H9 (cell line): ENCODE measurements at regions not wholly inside any gene's neighbourhood (a gene's known extent, or its start where the extent isn't known, plus 50 kb on each side); places are given as distances from the start of the nearest gene placed in this dataset.

Experiments used
- DNase-seq: peaks from one replicate; pipeline ENCODE4 v3.0.0-alpha.2; 2017
- H2AFZ ChIP-seq: one replicate; pipeline ENCODE4 v1.6.1; 2013; ENCODE audit warnings: mild to moderate bottlenecking, low read length, control low read depth, moderate library complexity
- H2AK5ac ChIP-seq: 2 replicates; pipeline ENCODE4 v1.6.1; 2013; ENCODE audit warnings: low read length, control low read depth, mixed read lengths; ENCODE audit not compliant: insufficient read length
- H2BK120ac ChIP-seq: one replicate; pipeline ENCODE4 v1.6.1; 2013; ENCODE audit warnings: low read depth, mild to moderate bottlenecking, low read length, control low read depth, inconsistent platforms; ENCODE audit not compliant: poor library complexity, severe bottlenecking
- H2BK12ac ChIP-seq: 2 replicates; pipeline ENCODE4 v1.6.1; 2013; ENCODE audit warnings: low read length, control low read depth, mixed read lengths, low read depth; ENCODE audit not compliant: insufficient read length
- H2BK15ac ChIP-seq: 2 replicates; pipeline ENCODE4 v1.6.1; 2013; ENCODE audit warnings: low read depth, low read length, control low read depth
- H2BK20ac ChIP-seq: one replicate; pipeline ENCODE4 v1.6.1; 2013; ENCODE audit warnings: low read depth, mild to moderate bottlenecking, low read length, control low read depth, inconsistent platforms; ENCODE audit not compliant: poor library complexity, severe bottlenecking
- H2BK5ac ChIP-seq: 2 replicates; pipeline ENCODE4 v1.6.1; 2013; ENCODE audit warnings: low read length, control low read depth, mixed read lengths; ENCODE audit not compliant: insufficient read length
- H3K14ac ChIP-seq: 2 replicates; pipeline ENCODE4 v1.6.1; 2013; ENCODE audit warnings: low read length, control low read depth; ENCODE audit not compliant: insufficient read depth
- H3K18ac ChIP-seq: 2 replicates; pipeline ENCODE4 v1.6.1; 2013; ENCODE audit warnings: low read depth, mild to moderate bottlenecking, mixed read lengths, low read length, control low read depth; ENCODE audit not compliant: insufficient read length
- H3K23ac ChIP-seq: 2 replicates; pipeline ENCODE4 v1.6.1; 2013; ENCODE audit warnings: low read length, control low read depth, mixed read lengths, low read depth; ENCODE audit not compliant: insufficient read length
- H3K23me2 ChIP-seq: 2 replicates; pipeline ENCODE4 v1.6.1; 2013; ENCODE audit warnings: low read depth, mild to moderate bottlenecking, mixed read lengths, low read length, control low read depth; ENCODE audit not compliant: insufficient read length, poor library complexity, severe bottlenecking
- H3K27ac ChIP-seq: 2 replicates; pipeline ENCODE4 v1.5.1; 2013; ENCODE audit warnings: low read length, control low read depth, mixed read lengths, low read depth; ENCODE audit not compliant: insufficient read length
- H3K27me3 ChIP-seq: 2 replicates; pipeline ENCODE4 v1.6.1; 2013; ENCODE audit warnings: low read length, control low read depth, inconsistent platforms; ENCODE audit not compliant: insufficient read depth
- H3K4ac ChIP-seq: 2 replicates; pipeline ENCODE4 v1.6.1; 2013; ENCODE audit warnings: low read depth, mild to moderate bottlenecking, control low read depth, inconsistent platforms, low read length, moderate library complexity
- H3K4me1 ChIP-seq: 2 replicates; pipeline ENCODE4 v1.6.1; 2013; ENCODE audit warnings: low read length, control low read depth, inconsistent platforms; ENCODE audit not compliant: insufficient read depth
- H3K4me2 ChIP-seq: 2 replicates; pipeline ENCODE4 v1.6.1; 2013; ENCODE audit warnings: low read length, control low read depth, mixed read lengths; ENCODE audit not compliant: insufficient read length, insufficient read depth
- H3K56ac ChIP-seq: 2 replicates; pipeline ENCODE4 v1.6.1; 2013; ENCODE audit warnings: low read depth, mild to moderate bottlenecking, mixed read lengths, low read length, control low read depth; ENCODE audit not compliant: insufficient read length
- H3K79me1 ChIP-seq: 2 replicates; pipeline ENCODE4 v1.6.1; 2013; ENCODE audit warnings: low read depth, mild to moderate bottlenecking, moderate library complexity, low read length, control low read depth, inconsistent platforms; ENCODE audit not compliant: insufficient read depth, poor library complexity, severe bottlenecking
- H3K79me2 ChIP-seq: 2 replicates; pipeline ENCODE4 v1.6.1; 2013; ENCODE audit warnings: low read length, control low read depth, inconsistent platforms; ENCODE audit not compliant: insufficient read depth
- H3K9ac ChIP-seq: 2 replicates; pipeline ENCODE4 v1.6.1; 2013; ENCODE audit warnings: low read length, control low read depth, mixed read lengths; ENCODE audit not compliant: insufficient read length; ENCODE audit errors: extremely low read depth
- H3K9me3 ChIP-seq: one replicate; pipeline ENCODE4 v1.6.1; 2013; ENCODE audit warnings: low read depth, low read length, inconsistent platforms; ENCODE audit not compliant: control insufficient read depth
- H3T11ph ChIP-seq: one replicate; pipeline ENCODE4 v1.6.1; 2013; ENCODE audit warnings: mild to moderate bottlenecking, low read length, control low read depth, inconsistent platforms
- H4K20me1 ChIP-seq: one replicate; pipeline ENCODE4 v1.6.1; 2013; ENCODE audit not compliant: control insufficient read depth, insufficient read length, insufficient read depth
- H4K5ac ChIP-seq: 2 replicates; pipeline ENCODE4 v1.6.1; 2013; ENCODE audit warnings: low read depth, mild to moderate bottlenecking, mixed read lengths, low read length, control low read depth; ENCODE audit not compliant: insufficient read length
- H4K8ac ChIP-seq: replicated peaks from 2 replicates; pipeline ENCODE4 v1.6.1; 2013; ENCODE audit warnings: low read length, control low read depth, mixed read lengths, low read depth; ENCODE audit not compliant: insufficient read length
- H4K91ac ChIP-seq: 2 replicates; pipeline ENCODE4 v1.6.1; 2013; ENCODE audit warnings: low read depth, mild to moderate bottlenecking, moderate library complexity, mixed read lengths, low read length, control low read depth; ENCODE audit not compliant: insufficient read length
- H3K27ac Mint-ChIP-seq, 3 experiments: 2 replicates in 2 of 3; 3 replicates in 1 of 3; pipeline ENCODE4 v1.8.0; 2020 to 2021; ENCODE audit warnings: mixed read lengths in 3 of 3, mild to moderate bottlenecking in 1 of 3, moderate library complexity in 1 of 3
- H3K27me3 Mint-ChIP-seq: 2 replicates; pipeline ENCODE4 v1.8.0; 2021; ENCODE audit warnings: low read depth, mild to moderate bottlenecking, moderate library complexity, mixed read lengths
- H3K36me3 Mint-ChIP-seq, 3 experiments: 2 replicates in 2 of 3; 3 replicates in 1 of 3; pipeline ENCODE4 v1.8.0; 2020 to 2021; ENCODE audit warnings: low read depth in 3 of 3, mixed read lengths in 3 of 3; ENCODE audit not compliant: insufficient read depth in 1 of 3
- H3K4me1 Mint-ChIP-seq, 2 experiments: 2 replicates each; pipeline ENCODE4 v1.8.0; 2020; ENCODE audit warnings: mixed read lengths in 2 of 2
- H3K4me3 Mint-ChIP-seq, 2 experiments: 2 replicates in 1 of 2; 3 replicates in 1 of 2; pipeline ENCODE4 v1.8.0; 2020 to 2021; ENCODE audit warnings: mild to moderate bottlenecking in 2 of 2, mixed read lengths in 2 of 2, moderate library complexity in 1 of 2
- H3K9me3 Mint-ChIP-seq, 2 experiments: 2 replicates in 1 of 2; 3 replicates in 1 of 2; pipeline ENCODE4 v1.8.0; 2020; ENCODE audit warnings: mild to moderate bottlenecking in 2 of 2, mixed read lengths in 2 of 2, moderate library complexity in 1 of 2
- CTCF ChIP-seq: fragments of 200-600 bp; sonication (generic); conservative IDR thresholded peaks from 3 replicates; pipeline ENCODE4 v1.8.0; 2021; ENCODE audit warnings: antibody characterized with exemption, mild to moderate bottlenecking
- WGBS: extraction: QIAGEN DNeasy Blood & Tissue Kit; methylation state at CpG from one replicate; pipeline ENCODE4 v1.1.7; 2013; ENCODE audit warnings: missing lambda C conversion rate, low lambda C conversion rate, mixed read lengths; ENCODE audit not compliant: insufficient read length; ENCODE audit errors: extremely low coverage; 5-methylcytosine and 5-hydroxymethylcytosine counted together

GRCh38 chr6:19279273-19279684 is 557.9 kb upstream of the ID4 start:
- H2AFZ ChIP-seq, result no peak overlapping the region
- no peak overlapping the region for H4K5ac ChIP-seq
- no peak overlapping the region for H3K27ac ChIP-seq
- no peaks in the 10 kb centered on the region for H3K23me2 ChIP-seq
- H3K79me2 ChIP-seq, result no peaks in the 10 kb centered on the region
- DNase-seq, result no peak
- Mint-ChIP-seq H3K9me3 (peaks cover 5 to 6% of the 10 kb centered on the region in 2 experiments; a peak in 3 of 5 replicates), H3K36me3 (peaks cover 0 to 6% (median 0%) of the 10 kb centered on the region in 3 experiments; a peak in 3 of 7 replicates), H3K27ac (no peak overlapping the region), H3K4me1 (peaks cover 4 to 11% of the 10 kb centered on the region in 2 experiments), H3K27me3 (peaks cover 3% of the 10 kb centered on the region; the same call in 1 of the 2 replicates), H3K4me3 (no peak overlapping the region)
- H3T11ph ChIP-seq, result no peak overlapping the region
- H2BK15ac ChIP-seq, result no peak overlapping the region
- H2BK20ac ChIP-seq, result no peak overlapping the region
- H3K4ac ChIP-seq, result no peak overlapping the region
- H4K91ac ChIP-seq, result no peak overlapping the region
- H4K20me1 ChIP-seq, result no peaks in the 10 kb centered on the region
- no peak overlapping the region for H2BK5ac ChIP-seq
- no peaks in the 10 kb centered on the region for H3K79me1 ChIP-seq
- no peak overlapping the region for H3K4me2 ChIP-seq
- no peak overlapping the region for H3K9ac ChIP-seq
- H3K27me3 ChIP-seq, result no peaks in the 10 kb centered on the region
- no peak overlapping the region for H2BK12ac ChIP-seq
- TF ChIP-seq CTCF, result no peak
- no peak overlapping the region for H3K18ac ChIP-seq
- no peak overlapping the region for H3K14ac ChIP-seq
- H3K9me3 ChIP-seq, result no peaks in the 10 kb centered on the region
- no peak overlapping the region for H3K56ac ChIP-seq
- no peak overlapping the region for H4K8ac ChIP-seq
- H3K23ac ChIP-seq, result no peak overlapping the region
- no CpG with 5 or more reads among the region's 2 CpGs for WGBS
- H2AK5ac ChIP-seq, result no peak overlapping the region
- H3K4me1 ChIP-seq, result no peaks in the 10 kb centered on the region
- no peak overlapping the region for H2BK120ac ChIP-seq
